HG02973 (cell line): ENCODE measurements at regions not wholly inside any gene's neighbourhood (a gene's known extent, or its start where the extent isn't known, plus 50 kb on each side); places are given as distances from the start of the nearest gene placed in this dataset.

Experiments used
- ATAC-seq: cut with Tn5 transposase; IDR thresholded peaks from one replicate; pipeline ENCODE4 v1.9.1; 2021; ENCODE audit warnings: moderate library complexity; ENCODE audit not compliant: unreplicated experiment

DNA sequence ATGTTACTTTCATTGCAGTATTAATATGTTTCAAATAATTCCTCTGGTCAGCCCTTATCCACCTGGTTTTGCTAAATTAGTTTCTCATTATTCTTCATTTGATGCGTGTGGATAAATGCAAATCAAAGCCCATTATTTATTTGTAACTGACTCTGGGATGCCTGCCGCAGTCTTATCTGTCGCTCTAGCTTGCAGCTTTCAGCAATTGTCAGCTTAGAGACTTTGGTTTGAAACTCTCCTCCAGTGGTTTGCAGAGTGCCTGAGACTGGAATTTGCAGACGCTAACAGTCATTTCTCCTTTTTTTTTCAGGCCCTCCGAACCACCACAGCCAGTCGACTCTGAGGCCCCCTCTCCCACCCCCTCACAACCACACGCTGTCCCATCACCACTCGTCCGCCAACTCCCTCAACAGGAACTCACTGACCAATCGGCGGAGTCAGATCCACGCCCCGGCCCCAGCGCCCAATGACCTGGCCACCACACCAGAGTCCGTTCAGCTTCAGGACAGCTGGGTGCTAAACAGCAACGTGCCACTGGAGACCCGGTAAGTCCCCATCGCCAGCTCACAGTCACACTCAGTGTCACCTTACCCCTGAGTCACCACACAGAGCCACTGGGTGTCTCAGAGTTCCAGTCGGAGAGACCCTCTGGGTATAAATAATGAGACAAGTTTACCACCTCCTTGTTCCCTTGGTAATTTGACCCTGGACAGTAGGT lies 339.0 kb upstream of the WWC1 start:
- ATAC-seq = no peak

DNA sequence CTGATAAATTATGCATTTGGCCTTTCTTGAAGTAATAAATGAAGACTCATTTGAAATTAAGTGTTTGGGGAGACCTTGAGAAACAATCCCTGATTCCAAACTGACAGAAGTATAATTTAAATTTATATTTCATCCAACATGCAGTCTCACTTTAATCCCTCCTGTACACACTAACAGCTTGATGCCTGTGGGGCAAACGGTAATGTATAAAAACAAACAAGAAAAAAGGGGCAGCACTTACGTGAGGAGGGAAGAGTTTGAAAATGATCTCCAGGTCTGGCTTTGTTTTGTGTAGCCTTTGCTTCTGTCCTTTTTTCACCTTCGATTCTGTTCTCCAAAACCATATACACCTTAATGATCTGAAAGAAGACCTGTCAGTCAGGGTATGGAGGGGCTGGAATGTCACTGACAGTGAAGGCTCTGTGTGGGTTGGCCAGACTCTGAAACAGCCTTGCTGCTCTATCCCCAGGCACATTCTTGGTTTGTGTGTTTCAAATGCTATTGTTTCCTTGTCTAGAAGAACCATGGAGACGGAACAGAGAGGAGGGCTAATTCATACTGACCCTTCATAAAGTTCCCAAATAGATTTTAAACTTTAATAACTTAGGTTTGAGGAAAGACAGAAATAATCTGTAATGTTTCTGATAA lies 338.2 kb upstream of the WWC1 start:
- ATAC-seq = no peak

DNA sequence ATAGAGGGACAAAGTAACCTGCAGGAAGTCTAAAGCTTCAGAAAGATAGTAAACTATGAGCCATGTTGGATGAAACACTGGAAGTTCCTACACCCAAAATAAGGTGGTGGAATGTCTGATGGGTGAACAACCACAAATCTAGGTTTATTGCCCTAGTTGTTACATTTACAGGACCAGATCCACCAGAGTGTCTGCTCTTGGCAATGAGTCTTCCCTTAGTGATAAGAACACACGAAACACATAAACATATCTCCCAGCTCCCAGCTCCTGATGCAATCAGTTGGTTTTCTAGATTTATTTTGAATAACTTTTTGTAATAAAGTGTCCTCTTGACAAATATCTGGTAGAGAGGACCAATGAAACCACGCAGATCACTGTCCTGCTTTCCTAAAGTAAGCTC lies 329.7 kb upstream of the WWC1 start:
- no peak for ATAC-seq

DNA sequence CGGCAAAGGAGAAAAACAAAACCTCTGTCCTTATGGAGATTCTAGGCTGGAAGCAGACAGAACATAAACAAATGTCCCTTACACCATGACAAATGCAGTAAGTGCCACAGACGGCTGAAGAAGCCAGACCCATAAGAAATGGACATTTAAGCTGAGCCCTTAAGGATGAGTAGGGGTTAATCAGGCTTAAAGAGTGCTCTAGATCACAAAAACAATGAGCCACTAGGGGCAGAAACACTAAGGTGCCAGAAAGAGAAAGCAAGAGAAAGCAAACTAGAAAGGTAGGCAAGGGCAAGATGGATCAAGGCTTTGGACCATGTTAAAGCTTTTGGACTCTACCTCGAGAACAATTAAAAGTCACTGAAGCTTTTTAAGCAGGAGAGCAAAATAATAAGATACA lies 326.9 kb upstream of the WWC1 start:
- ATAC-seq = no peak

DNA sequence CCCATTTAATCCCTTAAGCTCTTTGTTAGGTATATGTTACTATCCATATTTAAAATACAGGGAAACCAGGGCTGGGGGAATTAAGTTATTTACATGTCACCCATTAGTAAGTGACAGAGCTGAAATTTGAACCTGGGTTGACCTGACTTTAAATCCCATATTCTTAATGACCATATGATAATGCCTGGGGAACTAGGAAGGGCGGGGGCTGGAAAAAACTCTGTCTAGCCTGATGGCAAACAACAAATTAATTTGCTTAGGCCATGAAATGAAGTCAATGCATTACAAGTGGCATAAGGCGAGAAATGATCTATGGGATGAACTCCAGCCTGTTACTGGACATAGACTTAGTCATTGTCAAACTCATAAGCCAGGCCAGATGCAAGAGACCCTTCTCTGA lies 325.7 kb upstream of the WWC1 start:
- no peak for ATAC-seq

DNA sequence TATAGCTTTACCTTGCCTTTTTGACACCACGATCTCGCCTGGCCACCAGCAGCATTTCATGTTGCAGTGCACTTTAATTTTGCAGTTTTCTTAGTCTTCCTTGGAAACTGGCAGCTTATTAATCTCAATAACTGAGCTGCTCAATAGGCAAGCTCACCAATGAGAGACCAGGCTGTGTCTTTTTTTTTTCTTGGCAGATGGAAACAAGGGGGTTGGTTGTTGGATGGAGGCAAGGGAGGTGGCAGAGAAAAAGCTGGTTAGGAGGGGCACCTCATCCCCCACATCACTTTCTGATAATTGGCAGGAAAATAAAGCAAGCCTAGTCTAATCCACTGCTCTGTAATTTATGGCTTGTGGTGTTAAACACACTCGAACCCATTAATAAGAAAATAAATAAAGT lies 324.5 kb upstream of the WWC1 start:
- no peak for ATAC-seq

DNA sequence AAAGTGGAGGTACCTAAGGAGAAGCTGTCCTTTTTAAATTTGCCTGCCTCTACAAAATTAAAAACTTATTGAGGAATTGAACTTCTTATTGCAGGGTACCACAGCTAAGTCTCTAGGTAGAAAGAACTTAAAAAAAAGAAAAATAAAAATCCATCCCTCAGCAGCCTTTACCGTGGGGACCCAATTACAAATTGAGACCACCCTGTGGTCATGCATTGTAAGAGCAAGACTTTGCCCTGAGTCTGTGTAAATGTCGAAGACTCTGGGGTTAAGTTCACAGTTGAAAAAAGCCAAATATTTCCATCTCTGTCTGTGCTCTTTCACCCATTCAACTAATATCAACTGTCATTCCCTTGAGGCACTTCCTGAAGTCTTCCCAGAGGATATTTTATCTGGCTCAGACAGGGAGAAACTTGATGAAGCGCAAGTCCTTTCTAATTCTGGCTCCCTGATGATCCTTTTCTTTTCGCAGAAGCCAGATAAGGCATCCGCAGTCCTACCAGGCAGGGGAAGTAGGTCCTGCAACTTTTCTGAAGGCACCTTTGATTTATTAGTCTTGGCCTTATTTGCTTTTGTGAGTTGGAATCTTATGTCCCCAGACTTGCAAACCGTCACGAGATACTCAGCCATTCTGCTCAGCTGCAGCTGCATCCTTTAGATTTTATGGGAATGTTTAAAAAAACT lies 323.8 kb upstream of the WWC1 start:
- no peak for ATAC-seq

DNA sequence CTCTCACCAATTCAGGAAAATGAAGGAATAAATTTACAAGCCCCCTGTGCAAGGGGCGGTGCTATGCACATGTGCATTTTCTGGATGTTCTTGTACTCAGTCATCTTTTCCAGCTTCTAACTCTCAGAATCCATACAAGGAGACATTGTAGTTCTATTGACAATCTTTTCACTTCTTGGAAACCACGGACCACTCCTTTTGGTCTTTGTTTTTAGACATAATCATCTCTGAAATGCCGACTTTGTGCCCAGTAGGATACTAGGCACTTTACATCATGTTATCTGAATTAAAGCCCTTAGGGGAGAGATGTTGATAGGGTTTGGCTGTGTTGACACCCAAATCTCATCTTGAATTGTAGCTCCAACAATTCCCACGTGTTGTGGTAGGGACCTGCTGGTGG lies 322.6 kb upstream of the WWC1 start:
- no peak for ATAC-seq

DNA sequence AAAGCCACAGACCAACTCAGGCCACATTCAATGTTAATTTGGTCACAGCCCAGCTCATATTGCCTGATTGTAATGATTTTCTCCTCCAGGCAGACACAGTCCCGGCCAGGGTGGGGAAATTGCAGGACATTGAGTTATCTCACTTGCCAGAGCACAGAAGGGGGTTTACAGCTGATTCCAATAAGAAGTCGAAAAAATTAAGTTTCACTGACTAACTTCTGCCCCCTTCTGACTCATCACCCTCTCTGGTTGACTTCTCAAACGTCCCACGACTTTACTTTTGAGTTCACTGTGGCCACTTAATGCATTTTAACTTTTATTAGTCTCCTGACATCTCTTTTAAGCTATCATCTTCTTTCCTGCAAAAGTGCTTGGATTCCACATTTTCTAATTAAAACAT lies 321.4 kb upstream of the WWC1 start:
- peak; percentile 65 for ATAC-seq

DNA sequence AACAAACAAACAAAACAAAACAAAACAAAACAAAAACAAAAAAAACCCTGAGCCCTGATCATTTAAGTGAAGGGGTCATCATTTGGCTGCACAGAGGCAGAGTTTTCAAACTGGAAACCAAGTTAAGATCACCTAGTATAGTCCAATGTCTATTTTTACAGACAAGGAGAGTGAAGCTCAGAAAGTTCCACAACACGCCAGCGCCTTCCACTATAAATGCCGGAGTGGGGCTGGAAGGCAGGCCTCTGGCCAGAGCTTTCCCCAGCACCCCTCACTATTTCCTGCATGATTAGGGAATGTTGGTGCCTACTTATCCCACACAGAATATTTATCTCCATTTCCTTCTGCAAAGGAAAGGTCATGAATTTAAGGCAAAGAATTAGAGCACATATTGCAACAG lies 319.7 kb upstream of the WWC1 start:
- ATAC-seq = no peak

DNA sequence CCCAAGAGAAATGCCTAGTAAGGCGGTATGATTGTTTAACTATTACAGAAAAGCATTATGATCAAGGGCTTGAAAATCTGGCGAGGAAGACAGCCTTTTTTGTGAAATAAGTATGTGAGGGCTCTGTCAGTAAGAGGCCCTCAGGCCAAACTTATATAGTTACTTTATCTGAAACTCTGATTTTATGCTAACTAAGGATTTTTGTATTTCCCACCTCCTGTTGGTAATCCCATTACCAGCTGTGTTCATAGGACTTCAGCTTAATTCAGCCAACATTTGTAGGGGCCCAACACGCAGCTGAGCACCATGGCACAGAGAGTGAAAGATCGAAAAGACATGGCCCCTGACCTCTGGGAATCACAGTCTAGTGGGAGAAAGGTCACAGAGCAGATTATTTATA lies 318.3 kb upstream of the WWC1 start:
- no peak for ATAC-seq

DNA sequence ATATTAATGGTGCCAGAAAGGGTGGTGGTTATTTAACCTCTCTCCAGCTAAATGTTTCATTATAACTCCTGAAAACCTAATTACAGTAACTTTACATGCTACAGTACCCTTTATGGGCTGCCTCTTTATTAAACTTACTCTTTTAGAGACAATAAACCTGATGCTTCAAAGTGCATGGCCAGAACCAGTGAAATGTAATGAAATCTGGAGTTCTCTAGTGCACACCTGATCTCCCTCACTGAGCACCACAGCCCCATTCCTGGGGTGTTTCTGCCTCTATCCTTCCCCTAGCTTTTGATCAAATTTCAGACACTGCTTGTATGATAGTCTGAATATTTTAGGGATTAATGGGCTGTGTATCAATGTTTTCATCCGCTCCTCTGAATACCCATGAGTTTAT lies 306.5 kb upstream of the WWC1 start:
- ATAC-seq = no peak

DNA sequence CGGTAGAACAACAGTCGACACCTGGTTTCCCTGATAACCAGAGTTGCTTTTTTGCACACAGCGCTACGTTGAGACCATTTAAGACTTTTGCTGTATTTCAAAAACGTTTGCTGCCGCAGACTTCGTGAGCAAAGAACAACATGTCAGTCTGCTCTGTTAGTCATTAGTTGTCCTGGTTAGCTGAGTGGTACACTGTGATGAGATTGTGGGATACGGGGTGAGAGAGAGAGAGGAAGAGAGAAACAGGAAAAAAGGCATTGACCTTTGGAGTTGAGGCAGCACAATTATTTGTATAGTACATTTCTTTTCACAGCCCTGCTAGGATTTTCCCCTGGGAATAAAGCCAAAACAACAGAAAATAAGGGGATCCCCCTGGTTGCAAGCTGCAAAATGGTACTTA lies 306.1 kb upstream of the WWC1 start:
- no peak for ATAC-seq

DNA sequence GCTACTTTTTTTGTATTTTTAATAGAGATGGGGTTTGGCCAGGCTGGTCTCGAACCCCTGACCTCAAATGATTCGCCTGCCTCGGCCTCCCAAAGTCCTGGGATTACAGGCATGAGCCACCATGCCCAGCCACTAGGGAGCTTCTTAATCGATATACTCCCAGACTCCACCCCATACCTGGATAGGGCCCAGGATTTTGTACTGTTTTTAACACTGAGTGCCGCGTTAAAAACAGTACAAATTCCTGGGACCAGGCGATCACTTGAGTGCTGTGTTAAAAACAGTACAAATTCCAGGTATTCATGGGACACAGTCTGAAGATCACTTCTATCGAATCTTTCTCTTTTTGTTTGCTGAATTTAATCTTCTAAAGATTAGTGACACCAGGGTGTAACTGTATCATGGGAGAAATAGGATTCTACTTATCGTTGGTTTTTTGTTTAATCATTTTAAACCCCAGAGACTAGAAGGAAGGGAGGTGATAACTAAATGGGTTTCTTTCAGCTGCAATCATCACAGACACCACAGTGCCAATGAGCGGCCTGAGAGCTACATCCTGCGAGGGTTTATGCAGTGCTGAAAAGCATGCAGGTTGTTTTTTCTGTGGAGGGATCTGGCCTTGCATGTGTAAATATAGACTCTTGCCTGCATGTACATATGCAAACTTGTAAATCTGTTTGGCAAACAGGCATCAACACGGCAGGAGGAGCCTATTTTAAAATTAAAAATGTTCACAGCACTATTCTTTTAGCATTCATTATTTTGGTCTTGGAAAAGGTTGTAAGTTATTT lies 303.8 kb upstream of the WWC1 start:
- no peak for ATAC-seq

DNA sequence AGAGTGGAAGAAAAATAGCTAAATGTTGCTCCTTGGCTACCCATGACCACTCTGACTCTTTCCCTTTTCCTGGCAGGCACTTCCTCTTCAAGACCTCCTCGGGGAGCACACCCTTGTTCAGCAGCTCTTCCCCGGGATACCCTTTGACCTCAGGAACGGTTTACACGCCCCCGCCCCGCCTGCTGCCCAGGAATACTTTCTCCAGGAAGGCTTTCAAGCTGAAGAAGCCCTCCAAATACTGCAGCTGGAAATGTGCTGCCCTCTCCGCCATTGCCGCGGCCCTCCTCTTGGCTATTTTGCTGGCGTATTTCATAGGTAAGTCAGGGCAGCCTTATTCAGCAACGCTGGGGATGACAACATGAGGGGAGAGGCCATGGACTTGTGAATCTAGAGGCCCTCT lies 298.6 kb upstream of the WWC1 start:
- ATAC-seq = no peak

DNA sequence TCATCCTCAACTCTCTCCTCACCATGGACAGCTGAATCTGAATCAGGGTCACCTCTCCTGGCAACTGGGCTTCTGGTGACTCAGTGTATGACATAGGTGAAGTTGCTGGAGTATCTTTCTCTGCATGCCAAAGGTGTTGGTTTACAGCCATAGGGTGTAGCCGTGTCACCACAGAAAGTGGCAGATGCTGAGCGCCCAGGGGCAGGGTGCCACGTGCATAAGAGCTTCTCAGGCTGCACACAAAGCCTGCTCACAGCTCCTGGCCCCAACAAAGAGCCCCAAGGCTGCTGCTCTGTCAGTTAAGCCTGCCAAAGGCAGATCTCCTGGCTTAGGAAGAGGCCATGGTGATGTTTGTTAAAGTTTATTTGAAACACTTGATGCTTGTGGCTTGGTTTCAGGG lies 297.7 kb upstream of the WWC1 start:
- no peak for ATAC-seq

DNA sequence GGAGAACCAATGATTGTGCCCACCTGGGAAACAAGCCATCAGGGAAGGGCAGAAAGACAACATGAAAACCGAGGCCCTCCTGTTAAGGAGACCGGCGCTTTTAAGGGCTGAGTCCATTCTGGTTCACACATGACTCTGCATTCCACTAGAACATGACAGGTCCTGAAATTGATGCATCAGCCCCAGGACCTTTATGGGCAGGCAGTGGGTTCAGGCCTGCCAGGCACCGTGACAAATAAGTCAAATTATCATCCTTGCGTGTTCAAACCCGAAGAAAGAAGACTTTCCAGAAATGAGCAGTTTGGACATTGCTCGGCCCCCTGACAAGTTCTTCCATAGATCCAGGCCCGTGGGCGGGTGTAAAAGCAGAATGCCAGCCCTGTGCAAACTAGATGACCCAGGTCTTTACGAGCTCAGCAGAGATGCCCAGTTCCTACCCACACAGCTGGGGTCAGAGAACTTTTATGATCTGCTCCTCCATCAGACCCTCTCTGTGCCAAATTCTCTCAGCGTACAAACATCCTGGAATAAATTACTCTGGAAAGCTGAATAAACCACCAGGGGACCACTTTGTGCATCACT lies 295.5 kb upstream of the WWC1 start:
- no peak for ATAC-seq

DNA sequence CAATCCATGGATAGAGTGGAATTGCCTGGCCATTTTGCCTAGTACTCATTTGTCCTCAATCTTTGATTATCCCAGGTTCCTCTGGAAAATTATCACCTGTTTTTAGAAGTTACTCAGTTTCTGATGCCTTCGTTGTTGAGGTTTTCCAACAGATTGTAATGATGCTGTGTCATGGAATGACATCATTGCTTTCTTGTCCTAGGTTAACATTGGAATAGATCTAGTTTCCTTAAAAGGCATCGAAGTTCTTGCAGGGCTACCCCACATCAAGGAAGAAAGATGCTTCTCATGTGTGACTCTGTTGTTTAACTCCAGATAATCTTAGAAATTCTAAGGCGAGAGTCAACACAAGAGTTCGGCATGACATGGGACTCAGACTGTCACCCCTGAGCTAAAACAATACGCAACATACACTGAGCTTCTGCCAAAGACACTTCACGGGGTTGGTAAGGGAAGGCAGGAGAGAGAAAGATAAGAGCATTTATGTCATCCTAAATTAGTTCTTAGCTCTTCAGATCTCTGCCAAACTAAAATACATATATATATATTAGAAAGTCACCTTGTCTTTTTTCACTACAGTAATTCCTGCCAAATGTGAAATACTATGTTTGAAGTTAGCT lies 293.2 kb upstream of the WWC1 start:
- no peak for ATAC-seq

DNA sequence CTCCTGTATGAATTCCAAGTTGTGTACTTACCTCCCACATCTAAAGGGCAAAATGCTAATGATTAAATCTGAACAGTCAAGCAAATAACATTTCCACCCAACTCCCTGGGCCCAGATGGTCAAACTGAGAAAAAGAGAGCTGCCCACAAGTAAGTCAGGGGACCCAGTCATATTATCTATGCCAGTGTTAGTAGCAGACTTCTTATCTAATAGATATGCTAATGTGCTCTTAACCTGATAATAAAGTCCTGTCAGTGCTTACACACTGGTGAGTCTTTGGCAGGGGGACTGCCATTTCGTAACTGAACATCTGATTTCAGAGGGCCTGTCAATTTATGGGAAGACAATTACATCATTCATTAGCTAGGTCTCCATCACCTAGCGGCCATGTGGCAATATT lies 292.3 kb upstream of the WWC1 start:
- no peak for ATAC-seq

DNA sequence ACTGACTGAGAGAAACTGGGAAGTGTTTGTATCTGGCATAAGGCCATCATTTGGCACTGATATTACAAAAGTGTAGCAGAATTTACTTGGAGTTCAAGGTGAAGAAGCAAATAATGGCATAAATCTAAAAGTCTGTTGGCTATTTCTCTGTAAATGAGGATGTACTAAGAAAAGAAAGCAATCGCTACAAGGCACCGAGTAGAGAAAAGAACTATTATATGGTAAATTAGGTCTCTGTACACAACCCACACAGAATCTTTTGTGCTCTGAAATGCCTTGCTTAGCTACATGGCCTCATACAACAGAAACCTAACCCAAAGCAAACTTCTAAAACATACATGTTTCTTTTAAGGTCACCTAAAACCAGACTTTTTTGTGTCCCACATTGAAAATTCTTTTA lies 290.1 kb upstream of the WWC1 start:
- ATAC-seq = no peak

DNA sequence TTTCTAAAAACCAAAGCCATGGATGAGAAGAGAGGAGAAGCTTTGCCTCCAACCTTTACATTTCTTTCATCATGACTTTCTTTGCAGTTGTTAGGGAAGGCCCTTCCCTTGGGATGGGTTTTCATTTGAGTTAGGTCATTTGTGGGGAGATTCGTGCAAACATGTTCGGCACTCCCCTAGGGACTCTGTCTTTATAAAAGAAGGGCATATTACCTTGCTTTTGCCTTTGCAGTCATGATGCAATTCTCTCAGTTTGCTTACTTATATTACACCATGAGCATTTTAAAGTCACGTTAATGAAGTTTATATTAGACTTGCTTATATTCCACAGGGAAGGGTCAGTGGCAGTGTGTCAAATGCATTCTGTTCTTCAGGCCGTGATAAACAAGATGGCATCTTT lies 289.3 kb upstream of the WWC1 start:
- ATAC-seq = no peak
